ENCODE measurements at regions not wholly inside any gene's neighbourhood (a gene's known extent, or its start where the extent isn't known, plus 50 kb on each side); places are given as distances from the start of the nearest gene placed in this dataset.

GRCh38 chr6:88490195-88490907 is 324.2 kb upstream of the CNR1 start:
- H3K27ac ChIP-seq = no peak overlapping the region
- TF ChIP-seq, protein P1, sequence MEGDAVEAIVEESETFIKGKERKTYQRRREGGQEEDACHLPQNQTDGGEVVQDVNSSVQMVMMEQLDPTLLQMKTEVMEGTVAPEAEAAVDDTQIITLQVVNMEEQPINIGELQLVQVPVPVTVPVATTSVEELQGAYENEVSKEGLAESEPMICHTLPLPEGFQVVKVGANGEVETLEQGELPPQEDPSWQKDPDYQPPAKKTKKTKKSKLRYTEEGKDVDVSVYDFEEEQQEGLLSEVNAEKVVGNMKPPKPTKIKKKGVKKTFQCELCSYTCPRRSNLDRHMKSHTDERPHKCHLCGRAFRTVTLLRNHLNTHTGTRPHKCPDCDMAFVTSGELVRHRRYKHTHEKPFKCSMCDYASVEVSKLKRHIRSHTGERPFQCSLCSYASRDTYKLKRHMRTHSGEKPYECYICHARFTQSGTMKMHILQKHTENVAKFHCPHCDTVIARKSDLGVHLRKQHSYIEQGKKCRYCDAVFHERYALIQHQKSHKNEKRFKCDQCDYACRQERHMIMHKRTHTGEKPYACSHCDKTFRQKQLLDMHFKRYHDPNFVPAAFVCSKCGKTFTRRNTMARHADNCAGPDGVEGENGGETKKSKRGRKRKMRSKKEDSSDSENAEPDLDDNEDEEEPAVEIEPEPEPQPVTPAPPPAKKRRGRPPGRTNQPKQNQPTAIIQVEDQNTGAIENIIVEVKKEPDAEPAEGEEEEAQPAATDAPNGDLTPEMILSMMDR (conservative IDR thresholded peaks at IDR 0.05) = no peak
- TF ChIP-seq ZFX (IDR thresholded peaks at IDR 0.05) = no peak

- TF ChIP-seq ZFX (IDR thresholded peaks at IDR 0.05) = no peak
- TF ChIP-seq, protein P1 (conservative IDR thresholded peaks at IDR 0.05) = no peak
- H3K27ac ChIP-seq = no peak overlapping the region
Measured at GRCh38 chr6:88483424-88483823, 317.3 kb upstream of the CNR1 start.

DNA sequence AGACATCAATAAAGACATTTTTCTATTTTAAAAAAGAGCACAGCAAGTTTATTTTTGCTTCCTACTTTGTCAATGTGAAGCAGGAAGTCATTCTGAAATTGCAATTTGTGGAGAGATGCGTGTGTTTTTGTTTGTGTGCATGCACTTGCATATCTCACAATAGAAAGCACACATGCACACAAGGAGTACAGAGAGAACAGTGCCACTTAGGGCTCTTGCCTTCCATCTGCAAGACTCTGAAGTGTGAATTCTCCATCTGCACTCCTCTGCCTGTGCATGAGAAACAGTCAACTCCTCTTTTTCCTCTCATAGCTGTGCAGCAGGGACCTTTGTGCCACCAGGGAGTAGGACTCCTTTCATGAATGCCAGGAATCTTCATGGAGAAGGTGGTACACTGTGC is 316.3 kb upstream of the CNR1 start:
- no peak overlapping the region for H3K27ac ChIP-seq
- TF ChIP-seq ZFX (IDR thresholded peaks at IDR 0.05) = no peak
- TF ChIP-seq, protein P1 (conservative IDR thresholded peaks at IDR 0.05) = no peak

- H3K27ac ChIP-seq = no peak overlapping the region
- TF ChIP-seq, protein P1 (conservative IDR thresholded peaks at IDR 0.05) = no peak
- TF ChIP-seq ZFX (IDR thresholded peaks at IDR 0.05) = no peak
Measured at GRCh38 chr6:88481519-88481918, 315.4 kb upstream of the CNR1 start.

DNA sequence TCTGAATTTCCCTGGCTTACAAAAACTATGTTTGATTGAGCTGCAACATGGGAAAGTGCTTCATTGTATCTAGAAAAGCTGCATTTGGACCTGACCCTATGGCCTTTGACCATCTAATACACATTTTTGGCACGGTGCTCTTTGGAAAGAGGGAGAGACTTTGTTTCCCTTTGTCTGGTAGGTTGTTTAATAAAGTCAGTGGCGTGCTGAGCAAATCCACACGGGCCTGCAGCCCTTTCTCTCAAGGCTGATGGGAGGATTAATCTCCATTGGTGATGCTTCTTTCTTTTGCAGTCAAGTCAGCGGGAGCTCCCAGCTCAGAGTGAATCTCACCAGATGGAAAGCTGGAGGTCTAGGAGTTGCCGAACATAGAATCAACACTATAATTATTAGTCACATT is 314.7 kb upstream of the CNR1 start:
- TF ChIP-seq ZFX (IDR thresholded peaks at IDR 0.05) = no peak
- TF ChIP-seq, protein P1 (conservative IDR thresholded peaks at IDR 0.05) = no peak
- H3K27ac ChIP-seq = no peak overlapping the region

DNA sequence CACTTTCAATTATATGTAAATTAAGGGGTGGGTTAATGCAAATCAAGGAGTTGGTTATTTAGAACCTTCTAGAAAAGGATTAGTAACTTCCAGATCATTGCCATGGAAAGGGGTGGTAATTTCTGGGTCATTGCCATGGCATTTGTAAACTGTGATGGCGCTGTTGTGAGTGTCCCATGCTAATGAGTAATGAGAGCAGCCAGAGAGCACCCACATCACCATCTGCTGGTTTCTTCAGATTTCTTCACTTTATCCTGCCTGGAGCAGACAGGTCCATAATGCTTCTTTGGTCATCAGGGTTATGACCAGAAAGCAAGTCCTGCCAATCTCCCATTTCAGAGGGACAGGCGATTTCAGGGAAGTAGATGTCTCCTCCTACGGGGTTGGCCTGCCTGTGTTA is 311.3 kb upstream of the CNR1 start:
- TF ChIP-seq, protein P1 (conservative IDR thresholded peaks at IDR 0.05) = no peak
- no peak for TF ChIP-seq ZFX (IDR thresholded peaks at IDR 0.05)
- H3K27ac ChIP-seq = no peak overlapping the region

- no peak for TF ChIP-seq ZFX (IDR thresholded peaks at IDR 0.05)
- TF ChIP-seq, protein P1 (conservative IDR thresholded peaks at IDR 0.05) = no peak
- H3K27ac ChIP-seq = no peak overlapping the region
Measured at GRCh38 chr6:88476388-88476787, 310.2 kb upstream of the CNR1 start.
